Neural progenitor cell (in vitro differentiated cells): ENCODE measurements at regions not wholly inside any gene's neighbourhood (a gene's known extent, or its start where the extent isn't known, plus 50 kb on each side); places are given as distances from the start of the nearest gene placed in this dataset.

Source experiments
- EZH2 ChIP-seq: fragments of 200-600 bp; sonication (generic); IDR thresholded peaks from 2 replicates; pipeline ENCODE4 v1.6.1; 2017; ENCODE audit warnings: antibody characterized with exemption, mild to moderate bottlenecking, moderate library complexity
- TF ChIP-seq, protein P1 (sequence below): fragments of 200-600 bp; sonication (generic); IDR thresholded peaks from 2 replicates; pipeline ENCODE4 v1.5.1; 2017; ENCODE audit warnings: antibody characterized with exemption, mild to moderate bottlenecking

DNA sequence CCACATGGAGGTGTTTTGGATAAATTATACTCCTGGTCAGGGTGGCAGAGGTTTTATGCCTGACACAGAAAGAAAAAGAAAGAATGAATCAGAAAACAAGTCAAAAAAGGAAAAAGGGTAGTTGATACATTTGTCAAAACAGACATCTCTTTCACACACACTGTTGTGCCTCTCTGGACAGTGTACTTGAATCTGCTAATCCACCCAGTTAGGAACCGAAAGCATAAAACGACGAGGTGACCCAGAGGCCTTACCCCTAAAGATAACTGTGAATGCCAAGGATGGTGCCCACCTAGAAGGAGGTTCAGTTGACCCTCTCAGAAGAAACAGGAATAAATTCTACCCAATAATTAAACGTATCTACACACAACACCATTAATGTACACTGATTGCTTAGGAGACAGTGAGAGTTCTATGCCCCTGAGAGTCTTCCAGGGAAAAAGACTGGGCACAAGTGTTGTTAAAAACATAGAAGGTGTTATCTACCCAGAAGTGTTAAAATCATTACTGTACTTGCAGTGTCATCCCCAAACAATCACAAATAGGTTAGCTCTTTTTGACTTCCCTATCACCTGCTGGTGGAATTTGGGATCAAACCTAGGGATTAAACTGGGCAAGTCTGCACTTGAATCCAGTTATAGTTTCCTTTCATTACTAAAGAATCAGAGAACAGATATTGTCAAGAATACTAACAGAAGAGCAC is 123.2 kb upstream of the DNAJC10 start:
- TF ChIP-seq, protein P1, sequence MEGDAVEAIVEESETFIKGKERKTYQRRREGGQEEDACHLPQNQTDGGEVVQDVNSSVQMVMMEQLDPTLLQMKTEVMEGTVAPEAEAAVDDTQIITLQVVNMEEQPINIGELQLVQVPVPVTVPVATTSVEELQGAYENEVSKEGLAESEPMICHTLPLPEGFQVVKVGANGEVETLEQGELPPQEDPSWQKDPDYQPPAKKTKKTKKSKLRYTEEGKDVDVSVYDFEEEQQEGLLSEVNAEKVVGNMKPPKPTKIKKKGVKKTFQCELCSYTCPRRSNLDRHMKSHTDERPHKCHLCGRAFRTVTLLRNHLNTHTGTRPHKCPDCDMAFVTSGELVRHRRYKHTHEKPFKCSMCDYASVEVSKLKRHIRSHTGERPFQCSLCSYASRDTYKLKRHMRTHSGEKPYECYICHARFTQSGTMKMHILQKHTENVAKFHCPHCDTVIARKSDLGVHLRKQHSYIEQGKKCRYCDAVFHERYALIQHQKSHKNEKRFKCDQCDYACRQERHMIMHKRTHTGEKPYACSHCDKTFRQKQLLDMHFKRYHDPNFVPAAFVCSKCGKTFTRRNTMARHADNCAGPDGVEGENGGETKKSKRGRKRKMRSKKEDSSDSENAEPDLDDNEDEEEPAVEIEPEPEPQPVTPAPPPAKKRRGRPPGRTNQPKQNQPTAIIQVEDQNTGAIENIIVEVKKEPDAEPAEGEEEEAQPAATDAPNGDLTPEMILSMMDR, result peak; percentile 19
- no peak for TF ChIP-seq EZH2
